Thyroid gland (tissue), 4 donors: ENCODE measurements at regions not wholly inside any gene's neighbourhood (a gene's known extent, or its start where the extent isn't known, plus 50 kb on each side); places are given as distances from the start of the nearest gene placed in this dataset.

ENCODE experiments used
- DNase-seq, 2 donors: peaks; one replicate each; pipeline ENCODE4 v3.0.0-alpha.2; 2019
- H3K27ac ChIP-seq, 3 donors: fragments of 200-600 bp; sonication (generic); 1 replicate in 2 of 3; 2 replicates in 1 of 3; pipeline ENCODE4 v1.5.1; 2016 to 2019; ENCODE audit warnings: mild to moderate bottlenecking in 1 of 3, moderate library complexity in 1 of 3
- H3K27me3 ChIP-seq: fragments of 200-600 bp; sonication (generic); one replicate; pipeline ENCODE4 v1.5.1; 2019
- H3K36me3 ChIP-seq, 2 donors: fragments of 200-600 bp; sonication (generic); one replicate each; pipeline ENCODE4 v1.5.1; 2016 to 2019
- H3K4me1 ChIP-seq, 2 donors: fragments of 200-600 bp; sonication (generic); one replicate each; pipeline ENCODE4 v1.5.1; 2017 to 2019
- H3K4me3 ChIP-seq, 3 donors: fragments of 200-600 bp; sonication (generic); replicated peaks in 1 of 3; 1 replicate in 2 of 3; 2 replicates in 1 of 3; pipeline ENCODE4 v1.5.1; 2016; ENCODE audit warnings: mild to moderate bottlenecking in 1 of 3
- H3K9me3 ChIP-seq: fragments of 200-600 bp; sonication (generic); one replicate; pipeline ENCODE4 v1.5.1; 2017
- CTCF ChIP-seq, 6 experiments: fragments of 200-600 bp in 3 of 6; fragments of 450-650 bp in 3 of 6; sonication (generic) in 3 of 6; IDR thresholded peaks; one replicate each; pipeline ENCODE4 v1.5.1; 2016 to 2019; ENCODE audit warnings: antibody characterized with exemption in 6 of 6, mild to moderate bottlenecking in 2 of 6, inconsistent platforms in 1 of 6, moderate library complexity in 1 of 6
- POLR2A ChIP-seq, 2 donors: fragments of 450-650 bp; IDR thresholded peaks; one replicate each; pipeline ENCODE4 v1.6.1; 2017; ENCODE audit warnings: antibody characterized with exemption in 2 of 2, mild to moderate bottlenecking in 2 of 2, moderate library complexity in 1 of 2
- WGBS, 2 donors: methylation state at CpG; one replicate each; pipeline ENCODE4 v1.1.5; 2017; 5-methylcytosine and 5-hydroxymethylcytosine counted together
- intact Hi-C: fragments of 100-400 bp; cut with DNase I; formaldehyde crosslinking; loops from one replicate; pipeline ENCODE4 v1.15.1; 2023

GRCh38 chr10:85531706-85532105, 834.9 kb downstream of the GRID1 start:
- Histone ChIP-seq H3K36me3 (no peaks in the 10 kb centered on the region), H3K27me3 (no peaks in the 10 kb centered on the region), H3K9me3 (no peaks in the 10 kb centered on the region), H3K4me1 (no peaks in the 10 kb centered on the region), H3K4me3 (no peak overlapping the region), H3K27ac (no peak overlapping the region)
- intact Hi-C loops: no loop called here
- TF ChIP-seq POLR2A (IDR thresholded peaks at IDR 0.05) (no peak), CTCF (IDR thresholded peaks at IDR 0.05) (no peak)
- WGBS, 2 donors: 73 to 75% methylated on average over 3 of the region's 3 CpGs
- no peak for DNase-seq

- DNase-seq: no peak
- Histone ChIP-seq H3K27me3 (no peaks in the 10 kb centered on the region), H3K4me3 (no peak overlapping the region), H3K27ac (no peak overlapping the region), H3K9me3 (no peaks in the 10 kb centered on the region), H3K36me3 (no peaks in the 10 kb centered on the region), H3K4me1 (no peaks in the 10 kb centered on the region)
- intact Hi-C loops: no loop called here
- TF ChIP-seq POLR2A (IDR thresholded peaks at IDR 0.05) (no peak), CTCF (IDR thresholded peaks at IDR 0.05) (no peak)
Observed at GRCh38 chr10:85532773-85533172, 833.8 kb downstream of the GRID1 start.

- intact Hi-C loops: no loop called here
- Histone ChIP-seq H3K4me3 (no peak overlapping the region), H3K27ac (no peak overlapping the region), H3K27me3 (no peaks in the 10 kb centered on the region), H3K4me1 (no peaks in the 10 kb centered on the region), H3K9me3 (no peaks in the 10 kb centered on the region), H3K36me3 (no peaks in the 10 kb centered on the region)
- TF ChIP-seq POLR2A (IDR thresholded peaks at IDR 0.05): no peak
- no peak for TF ChIP-seq CTCF (IDR thresholded peaks at IDR 0.05)
- no peak for DNase-seq
Observed at GRCh38 chr10:85535926-85536325, 830.7 kb downstream of the GRID1 start.

GRCh38 chr10:85537561-85537960, 829.0 kb downstream of the GRID1 start:
- Histone ChIP-seq H3K27me3 (no peaks in the 10 kb centered on the region), H3K27ac (no peak overlapping the region), H3K36me3 (no peaks in the 10 kb centered on the region), H3K4me1 (no peaks in the 10 kb centered on the region), H3K9me3 (no peaks in the 10 kb centered on the region), H3K4me3 (no peak overlapping the region)
- no peak for TF ChIP-seq CTCF (IDR thresholded peaks at IDR 0.05)
- intact Hi-C loops: no loop called here
- no peak for DNase-seq

GRCh38 chr10:85538601-85539000, 828.0 kb downstream of the GRID1 start:
- Histone ChIP-seq H3K36me3 (no peaks in the 10 kb centered on the region), H3K9me3 (no peaks in the 10 kb centered on the region), H3K4me3 (no peak overlapping the region), H3K4me1 (no peaks in the 10 kb centered on the region), H3K27ac (no peak overlapping the region), H3K27me3 (no peaks in the 10 kb centered on the region)
- intact Hi-C loops: no loop called here
- DNase-seq: no peak
- whole genome bisulfite sequencing, 2 donors: 73 to 81% methylated on average over 3 of the region's 3 CpGs
- TF ChIP-seq CTCF (IDR thresholded peaks at IDR 0.05): no peak
- no peak for TF ChIP-seq POLR2A (IDR thresholded peaks at IDR 0.05)
